GM12874 (cell line): ENCODE measurements at regions not wholly inside any gene's neighbourhood (a gene's known extent, or its start where the extent isn't known, plus 50 kb on each side); places are given as distances from the start of the nearest gene placed in this dataset.

ENCODE experiments used
- CTCF ChIP-seq: IDR thresholded peaks from 2 replicates; pipeline ENCODE4 v1.5.1; 2011; ENCODE audit warnings: low read depth, mild to moderate bottlenecking, control low read depth, low read length, moderate library complexity; ENCODE audit not compliant: insufficient read depth

GRCh38 chr2:139600166-139600565, 820.0 kb upstream of the NXPH2 start:
- no peak for TF ChIP-seq CTCF

GRCh38 chr2:139585101-139585500, 804.9 kb upstream of the NXPH2 start:
- no peak for TF ChIP-seq CTCF

- TF ChIP-seq CTCF, result no peak
Measured at GRCh38 chr2:139574371-139574770, 794.2 kb upstream of the NXPH2 start.

GRCh38 chr2:139556789-139557188, 776.6 kb upstream of the NXPH2 start:
- TF ChIP-seq CTCF, result no peak

- no peak for TF ChIP-seq CTCF
Measured at GRCh38 chr2:139550873-139551272, 770.7 kb upstream of the NXPH2 start.

- TF ChIP-seq CTCF, result no peak
Measured at GRCh38 chr2:139550341-139550740, 770.2 kb upstream of the NXPH2 start.

- no peak for TF ChIP-seq CTCF
Measured at GRCh38 chr2:139544186-139544851, 764.1 kb upstream of the NXPH2 start.
